Endothelial cell of umbilical vein (primary cell): ENCODE measurements at regions not wholly inside any gene's neighbourhood (a gene's known extent, or its start where the extent isn't known, plus 50 kb on each side); places are given as distances from the start of the nearest gene placed in this dataset.

Source experiments
- BruUV-seq: library from RNA; stranded (reverse); fragments of 400-500 nt; replicated peaks from 2 replicates; lab custom pipeline; 2021; lab: Mats Ljungman, UMichigan
- CTCF ChIA-PET: fragments of 300-600, 350-600 bp; sonication (Branson Sonifier 250); formaldehyde crosslinking; loops from one replicate; lab custom pipeline; 2021; ENCODE audit warnings: antibody characterized with exemption, inconsistent platforms; lab: Charles Lee
- POLR2A ChIA-PET: fragments of 300-600, 350-600 bp; sonication (Branson Sonifier 250); formaldehyde crosslinking; loops from one replicate; lab custom pipeline; 2021; ENCODE audit warnings: antibody characterized with exemption, inconsistent platforms; lab: Charles Lee
- DNase-seq: peaks from one replicate; pipeline ENCODE4 v3.0.0-alpha.2; 2011; ENCODE audit warnings: low read depth, low spot score
- FAIRE-seq: peaks from 2 replicates; lab custom pipeline; 2011; peaks lifted over from hg19 to GRCh38; lab: Jason Lieb, UNC
- H2AFZ ChIP-seq: 2 replicates; pipeline ENCODE4 v1.6.0; 2012; ENCODE audit warnings: low read depth, low read length, control low read depth, inconsistent platforms
- H3K27ac ChIP-seq: 2 replicates; pipeline ENCODE4 v1.5.1; 2011; ENCODE audit warnings: low read depth, mild to moderate bottlenecking, control low read depth, low read length, moderate library complexity; ENCODE audit not compliant: insufficient read depth
- H3K27me3 ChIP-seq, 2 experiments: 2 replicates each; pipeline versions ENCODE4 v1.6.0 to v1.6.1; 2011; ENCODE audit warnings: low read length in 2 of 2, mixed read lengths in 1 of 2; ENCODE audit not compliant: control insufficient read depth in 2 of 2, insufficient read depth in 2 of 2
- H3K36me3 ChIP-seq, 2 experiments: 2 replicates in 1 of 2; 3 replicates in 1 of 2; pipeline ENCODE4 v1.5.1; 2011; ENCODE audit warnings: low read length in 2 of 2, mild to moderate bottlenecking in 1 of 2, moderate library complexity in 1 of 2; ENCODE audit not compliant: control insufficient read depth in 2 of 2, insufficient read depth in 2 of 2; ENCODE audit errors: extremely low read depth in 1 of 2
- H3K4me1 ChIP-seq: 3 replicates; pipeline ENCODE4 v1.5.1; 2011; ENCODE audit warnings: mild to moderate bottlenecking, low read length; ENCODE audit not compliant: control insufficient read depth, insufficient read depth; ENCODE audit errors: extremely low read depth
- H3K4me2 ChIP-seq: 2 replicates; pipeline ENCODE4 v1.6.1; 2011; ENCODE audit warnings: low read length, control low read depth, mixed read lengths; ENCODE audit not compliant: insufficient read depth
- H3K4me3 ChIP-seq, 3 experiments: fragments of 200-600 bp in 1 of 3; sonication (generic), shearing (Covaris generic) in 1 of 3; replicated peaks in 1 of 3; 2 replicates each; pipeline ENCODE4 v1.5.1; 2011 to 2016; ENCODE audit warnings: control low read depth in 3 of 3, low read length in 3 of 3, mild to moderate bottlenecking in 2 of 3, inconsistent platforms in 1 of 3, low read depth in 1 of 3, moderate library complexity in 1 of 3; ENCODE audit not compliant: insufficient read depth in 1 of 3
- H3K79me2 ChIP-seq: 2 replicates; pipeline ENCODE4 v1.6.0; 2012; ENCODE audit warnings: low read length, inconsistent platforms; ENCODE audit not compliant: control insufficient read depth, insufficient read depth
- H3K9ac ChIP-seq: replicated peaks from 2 replicates; pipeline ENCODE3; 2011; ENCODE audit warnings: low read length, control low read depth; ENCODE audit not compliant: insufficient read depth; ENCODE audit errors: extremely low read depth
- H3K9me1 ChIP-seq: replicated peaks from 3 replicates; pipeline ENCODE4 v1.6.0; 2011; ENCODE audit warnings: mild to moderate bottlenecking, low read length; ENCODE audit not compliant: control insufficient read depth, insufficient read depth; ENCODE audit errors: extremely low read depth
- H3K9me3 ChIP-seq: replicated peaks from 2 replicates; pipeline ENCODE4 v1.5.1; 2012; ENCODE audit warnings: low read length, inconsistent platforms; ENCODE audit not compliant: control insufficient read depth, insufficient read depth
- H4K20me1 ChIP-seq: replicated peaks from 2 replicates; pipeline ENCODE3; 2011; ENCODE audit warnings: mild to moderate bottlenecking, low read length; ENCODE audit not compliant: control insufficient read depth, insufficient read depth; ENCODE audit errors: extremely low read depth
- EZH2 ChIP-seq: IDR thresholded peaks from 2 replicates; pipeline ENCODE4 v1.6.1; 2012; ENCODE audit warnings: borderline replicate concordance, low read depth, mild to moderate bottlenecking, moderate library complexity, low read length, inconsistent platforms; ENCODE audit not compliant: severe bottlenecking
- FOS ChIP-seq: IDR thresholded peaks from 2 replicates; pipeline ENCODE4 v1.6.1; 2011; ENCODE audit warnings: mild to moderate bottlenecking, low read length, moderate library complexity, borderline replicate concordance; ENCODE audit not compliant: insufficient read depth
- GATA2 ChIP-seq: IDR thresholded peaks from 2 replicates; pipeline ENCODE4 v1.7.0; 2011; ENCODE audit warnings: low read depth, mild to moderate bottlenecking, moderate library complexity, mixed read lengths, low read length; ENCODE audit not compliant: insufficient read length, insufficient read depth
- JUN ChIP-seq: IDR thresholded peaks from 2 replicates; pipeline ENCODE4 v1.6.1; 2011; ENCODE audit warnings: borderline replicate concordance, low read depth; ENCODE audit not compliant: insufficient read length, insufficient read depth
- MYC ChIP-seq: IDR thresholded peaks from one replicate; pipeline ENCODE4 v1.6.1; 2011; ENCODE audit warnings: mild to moderate bottlenecking, low read depth, low read length
- POLR2A ChIP-seq: IDR thresholded peaks from 2 replicates; pipeline ENCODE4 v1.6.1; 2012; ENCODE audit warnings: low read depth, mild to moderate bottlenecking, control low read depth, low read length
- POLR2AphosphoS5 ChIP-seq: IDR thresholded peaks from 2 replicates; pipeline ENCODE4 v1.6.1; 2012; ENCODE audit warnings: low read depth, mild to moderate bottlenecking, control low read depth, low read length, moderate library complexity; ENCODE audit not compliant: insufficient read depth
- dilution Hi-C: fragments of 300-500 bp; cut with MboI; formaldehyde crosslinking; loops from one replicate; pipeline ENCODE4 v1.15.0; 2019; ENCODE audit warnings: low sequenced_read_pairs; ENCODE audit not compliant: extremely low pct_ligation_motif_present
- intact Hi-C: fragments of 100-400 bp; cut with micrococcal nuclease; formaldehyde crosslinking; loops from one replicate; pipeline ENCODE4 v1.10.0; 2022
- TF ChIP-seq, protein P1 (sequence below): IDR thresholded peaks from 2 replicates; pipeline ENCODE4 v1.6.1; 2011; ENCODE audit not compliant: insufficient read depth, insufficient read length
- TF ChIP-seq, protein P2 (sequence below), 2 donors: IDR thresholded peaks; 1 replicate in 1 of 2; 2 replicates in 1 of 2; pipeline ENCODE4 v1.5.1; 2011; ENCODE audit warnings: low read length in 2 of 2, mild to moderate bottlenecking in 2 of 2, moderate library complexity in 2 of 2, control low read depth in 1 of 2, inconsistent platforms in 1 of 2, low read depth in 1 of 2; ENCODE audit not compliant: insufficient read depth in 1 of 2; ENCODE audit errors: extremely low read depth in 1 of 2

DNA sequence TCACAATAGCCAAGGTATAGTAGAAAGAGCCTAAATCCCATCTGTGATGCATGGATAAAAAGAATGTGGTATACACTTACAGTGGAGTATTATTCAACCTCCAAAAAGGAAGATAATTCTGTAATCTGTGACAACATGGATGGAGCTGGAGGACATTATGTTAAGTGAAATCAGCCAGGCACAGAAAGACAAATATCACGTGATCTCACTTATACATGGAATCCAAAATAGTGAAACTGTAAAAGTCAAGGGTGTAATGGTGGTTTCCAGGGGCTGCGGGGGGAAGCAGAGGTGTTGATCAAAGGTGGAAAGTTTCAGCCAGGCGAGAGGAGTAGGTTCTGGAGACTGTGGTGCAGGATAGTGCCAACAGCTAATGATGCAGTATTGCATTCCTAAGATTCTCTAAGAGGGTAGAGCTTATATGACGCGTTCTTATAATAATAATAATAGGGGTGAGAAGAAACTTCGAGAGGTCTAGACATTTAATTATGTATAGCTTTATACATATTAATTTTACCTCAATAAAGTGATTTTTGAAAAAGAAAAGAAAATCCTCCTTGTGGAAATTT is 246.1 kb downstream of the FOXA2 start:
- no peaks in the 10 kb centered on the region for H3K9me3 ChIP-seq
- ChIA-PET POLR2A (no interaction called here), CTCF (interaction anchor here (1.0 to 5.8 kb wide), 11 partner anchors 9 to 1002 kb away, joined by 3 to 136 read pairs (median 5); no protein-coding TSS in a partner anchor)
- no peak overlapping the region for H3K9ac ChIP-seq
- no peak overlapping the region for H3K4me2 ChIP-seq
- intact Hi-C loops, result loop anchor here (2.0 to 10.0 kb wide), 2 partner anchors 115 to 637 kb away; no protein-coding TSS in a partner anchor
- TF ChIP-seq MYC (no peak), FOS (no peak), POLR2AphosphoS5 (no peak), POLR2A (no peak), EZH2 (no peak), GATA2 (no peak), JUN (no peak)
- TF ChIP-seq, protein P1, sequence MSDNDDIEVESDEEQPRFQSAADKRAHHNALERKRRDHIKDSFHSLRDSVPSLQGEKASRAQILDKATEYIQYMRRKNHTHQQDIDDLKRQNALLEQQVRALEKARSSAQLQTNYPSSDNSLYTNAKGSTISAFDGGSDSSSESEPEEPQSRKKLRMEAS, result no peak
- TF ChIP-seq, protein P2, sequence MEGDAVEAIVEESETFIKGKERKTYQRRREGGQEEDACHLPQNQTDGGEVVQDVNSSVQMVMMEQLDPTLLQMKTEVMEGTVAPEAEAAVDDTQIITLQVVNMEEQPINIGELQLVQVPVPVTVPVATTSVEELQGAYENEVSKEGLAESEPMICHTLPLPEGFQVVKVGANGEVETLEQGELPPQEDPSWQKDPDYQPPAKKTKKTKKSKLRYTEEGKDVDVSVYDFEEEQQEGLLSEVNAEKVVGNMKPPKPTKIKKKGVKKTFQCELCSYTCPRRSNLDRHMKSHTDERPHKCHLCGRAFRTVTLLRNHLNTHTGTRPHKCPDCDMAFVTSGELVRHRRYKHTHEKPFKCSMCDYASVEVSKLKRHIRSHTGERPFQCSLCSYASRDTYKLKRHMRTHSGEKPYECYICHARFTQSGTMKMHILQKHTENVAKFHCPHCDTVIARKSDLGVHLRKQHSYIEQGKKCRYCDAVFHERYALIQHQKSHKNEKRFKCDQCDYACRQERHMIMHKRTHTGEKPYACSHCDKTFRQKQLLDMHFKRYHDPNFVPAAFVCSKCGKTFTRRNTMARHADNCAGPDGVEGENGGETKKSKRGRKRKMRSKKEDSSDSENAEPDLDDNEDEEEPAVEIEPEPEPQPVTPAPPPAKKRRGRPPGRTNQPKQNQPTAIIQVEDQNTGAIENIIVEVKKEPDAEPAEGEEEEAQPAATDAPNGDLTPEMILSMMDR (IDR thresholded peaks at IDR 0.05; ENCODE audit: extremely low read depth in 1 of 2, insufficient read depth in 1 of 2, low read depth in 1 of 2, low read length in 2 of 2), result no peak
- peaks cover 5 to 10% of the 10 kb centered on the region in 2 experiments for H3K27me3 ChIP-seq
- H2AFZ ChIP-seq, result no peak overlapping the region
- H3K36me3 ChIP-seq, result no peaks in the 10 kb centered on the region
- dilution Hi-C loops, result loop anchor here (25.0 kb wide), 1 partner anchor 349 kb away; no protein-coding TSS in a partner anchor
- no peaks in the 10 kb centered on the region for H3K9me1 ChIP-seq
- no peak overlapping the region for H3K27ac ChIP-seq
- H4K20me1 ChIP-seq, result no peaks in the 10 kb centered on the region
- no peaks in the 10 kb centered on the region for H3K79me2 ChIP-seq
- BruUV-seq, result no TSS peak
- no peak for DNase-seq
- no peaks in the 10 kb centered on the region for H3K4me1 ChIP-seq
- no peak for FAIRE-seq
- no peak overlapping the region for H3K4me3 ChIP-seq
